LNCaP clone FGC (cell line): ENCODE measurements at regions not wholly inside any gene's neighbourhood (a gene's known extent, or its start where the extent isn't known, plus 50 kb on each side); places are given as distances from the start of the nearest gene placed in this dataset.

Source experiments
- DNase-seq: peaks from one replicate; pipeline ENCODE4 v3.0.0-alpha.2; 2011; ENCODE audit warnings: low read depth
- H3K4me3 ChIP-seq: 2 replicates; pipeline ENCODE4 v1.5.1; 2011; ENCODE audit warnings: mild to moderate bottlenecking, low read depth, low read length, control low read depth
- TF ChIP-seq, protein P1 (sequence below): IDR thresholded peaks from 2 replicates; pipeline ENCODE4 v1.5.1; 2012; ENCODE audit warnings: mild to moderate bottlenecking; ENCODE audit not compliant: control insufficient read depth, insufficient read depth; ENCODE audit errors: extremely low read depth

- DNase-seq = no peak
- TF ChIP-seq, protein P1, sequence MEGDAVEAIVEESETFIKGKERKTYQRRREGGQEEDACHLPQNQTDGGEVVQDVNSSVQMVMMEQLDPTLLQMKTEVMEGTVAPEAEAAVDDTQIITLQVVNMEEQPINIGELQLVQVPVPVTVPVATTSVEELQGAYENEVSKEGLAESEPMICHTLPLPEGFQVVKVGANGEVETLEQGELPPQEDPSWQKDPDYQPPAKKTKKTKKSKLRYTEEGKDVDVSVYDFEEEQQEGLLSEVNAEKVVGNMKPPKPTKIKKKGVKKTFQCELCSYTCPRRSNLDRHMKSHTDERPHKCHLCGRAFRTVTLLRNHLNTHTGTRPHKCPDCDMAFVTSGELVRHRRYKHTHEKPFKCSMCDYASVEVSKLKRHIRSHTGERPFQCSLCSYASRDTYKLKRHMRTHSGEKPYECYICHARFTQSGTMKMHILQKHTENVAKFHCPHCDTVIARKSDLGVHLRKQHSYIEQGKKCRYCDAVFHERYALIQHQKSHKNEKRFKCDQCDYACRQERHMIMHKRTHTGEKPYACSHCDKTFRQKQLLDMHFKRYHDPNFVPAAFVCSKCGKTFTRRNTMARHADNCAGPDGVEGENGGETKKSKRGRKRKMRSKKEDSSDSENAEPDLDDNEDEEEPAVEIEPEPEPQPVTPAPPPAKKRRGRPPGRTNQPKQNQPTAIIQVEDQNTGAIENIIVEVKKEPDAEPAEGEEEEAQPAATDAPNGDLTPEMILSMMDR = no peak
- no peak overlapping the region for H3K4me3 ChIP-seq
Observed at GRCh38 chr21:20644552-20644951, 353.7 kb upstream of the NCAM2 start.

GRCh38 chr21:20645344-20645743, 352.9 kb upstream of the NCAM2 start:
- TF ChIP-seq, protein P1 = no peak
- DNase-seq = no peak
- no peak overlapping the region for H3K4me3 ChIP-seq

DNA sequence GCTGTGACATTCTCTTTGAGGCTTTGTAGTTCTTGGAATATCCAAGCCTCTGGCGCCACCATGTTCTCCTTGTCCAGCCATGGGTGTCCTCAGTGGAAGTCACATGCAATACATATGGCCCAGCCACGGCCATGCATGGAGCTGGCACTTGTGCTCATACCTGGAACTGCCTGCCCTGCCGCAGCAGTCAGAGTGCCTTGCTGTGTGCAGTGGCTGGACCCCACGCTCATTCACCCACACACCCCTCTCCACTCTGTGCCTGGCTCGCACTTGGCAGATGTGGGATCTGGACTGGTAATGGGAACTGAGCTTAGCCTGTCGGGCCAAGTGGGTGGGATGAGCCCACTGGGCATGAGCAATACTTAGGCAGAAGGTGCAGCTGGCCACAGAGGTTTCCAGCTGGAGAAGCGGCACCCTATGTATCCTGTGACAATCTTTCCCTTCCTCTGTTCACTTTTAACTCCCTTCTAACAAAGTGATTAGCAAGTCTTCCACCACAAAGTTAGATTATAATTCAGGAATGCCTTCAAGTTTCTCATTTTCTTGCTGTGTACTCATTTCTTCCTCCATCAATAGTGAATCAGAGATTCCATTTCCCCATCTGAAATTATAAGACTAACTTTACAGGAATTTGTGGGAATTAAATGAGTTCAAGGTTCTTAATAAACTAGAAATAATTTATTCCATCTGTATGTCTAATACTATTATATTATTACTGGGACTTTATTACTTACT, 351.6 kb upstream of the NCAM2 start:
- TF ChIP-seq, protein P1 = no peak
- DNase-seq = no peak
- no peak overlapping the region for H3K4me3 ChIP-seq

GRCh38 chr21:20647607-20648006, 350.6 kb upstream of the NCAM2 start:
- H3K4me3 ChIP-seq = no peak overlapping the region
- TF ChIP-seq, protein P1 = no peak
- DNase-seq = no peak

DNA sequence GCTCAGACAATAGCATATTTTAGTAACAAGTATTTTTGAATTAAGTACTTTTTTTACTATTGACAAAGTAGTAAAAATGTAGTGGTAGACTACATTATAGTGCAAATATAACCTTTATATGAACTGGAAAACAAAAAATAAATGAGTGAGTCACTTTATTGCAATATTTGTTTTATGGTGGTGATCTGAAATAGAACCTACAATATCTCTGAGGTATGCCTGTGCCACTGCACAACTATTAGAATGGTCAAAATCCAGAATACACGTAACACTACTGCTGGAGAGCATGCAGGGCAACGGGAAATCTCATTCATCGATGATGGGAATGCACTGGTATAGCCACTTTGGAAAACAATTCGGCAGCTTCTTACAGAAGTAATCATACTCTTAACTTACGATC, 349.0 kb upstream of the NCAM2 start:
- no peak overlapping the region for H3K4me3 ChIP-seq
- TF ChIP-seq, protein P1 = no peak
- DNase-seq = no peak

DNA sequence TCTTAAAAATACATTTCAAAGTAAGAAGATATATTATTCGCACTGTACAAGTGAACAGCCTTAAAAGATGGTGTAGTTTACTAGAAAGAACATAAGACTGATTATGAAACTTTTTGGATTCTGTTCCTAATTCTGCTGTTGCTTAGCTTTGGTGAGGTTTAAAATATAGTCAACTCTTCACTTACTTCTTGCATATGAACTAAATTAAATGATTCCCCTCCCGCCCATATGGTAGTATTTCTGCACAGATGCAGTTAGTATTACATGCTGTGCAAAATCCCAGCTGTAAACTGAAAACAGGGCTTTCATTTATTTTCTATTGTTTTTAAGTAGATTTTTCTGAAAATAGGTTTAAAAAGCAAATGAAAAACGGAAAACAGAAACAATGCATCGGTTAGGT, 345.4 kb upstream of the NCAM2 start:
- DNase-seq = no peak
- TF ChIP-seq, protein P1 = no peak

GRCh38 chr21:20661246-20661645, 337.0 kb upstream of the NCAM2 start:
- no peak for DNase-seq
- TF ChIP-seq, protein P1 = no peak
- H3K4me3 ChIP-seq = no peak overlapping the region

More for the DNA sequence above, 345.4 kb upstream of the NCAM2 start:
- no peak overlapping the region for H3K4me3 ChIP-seq
